Urothelium cell line (cell line): ENCODE measurements at regions not wholly inside any gene's neighbourhood (a gene's known extent, or its start where the extent isn't known, plus 50 kb on each side); places are given as distances from the start of the nearest gene placed in this dataset.

Source experiments
- DNase-seq: peaks from one replicate; pipeline ENCODE4 v3.0.0; 2011; ENCODE audit warnings: low spot score, mixed read lengths
- FAIRE-seq: peaks from 2 replicates; lab custom pipeline; 2011; peaks lifted over from hg19 to GRCh38; lab: Jason Lieb, UNC

GRCh38 chr17:6325741-6326140 lies 109.2 kb downstream of the AIPL1 start:
- no peak for DNase-seq
- FAIRE-seq = no peak

- DNase-seq (no peak), FAIRE-seq (no peak)
Measured at GRCh38 chr17:6325051-6325450, 109.9 kb downstream of the AIPL1 start.

GRCh38 chr17:6323626-6324356 lies 111.1 kb downstream of the AIPL1 start:
- DNase-seq (no peak), FAIRE-seq (no peak)

- no peak for DNase-seq
- FAIRE-seq = no peak
Measured at GRCh38 chr17:6322316-6322715, 112.6 kb downstream of the AIPL1 start.

- no peak for DNase-seq
- no peak for FAIRE-seq
Measured at GRCh38 chr17:6314311-6314710, 120.6 kb downstream of the AIPL1 start.

GRCh38 chr17:6313835-6314234 lies 121.1 kb downstream of the AIPL1 start:
- FAIRE-seq (no peak), DNase-seq (no peak)

GRCh38 chr17:6306820-6307219 lies 128.1 kb downstream of the AIPL1 start:
- DNase-seq (no peak), FAIRE-seq (no peak)

GRCh38 chr17:6305613-6306360 lies 129.1 kb downstream of the AIPL1 start:
- FAIRE-seq (no peak), DNase-seq (no peak)

- DNase-seq (no peak), FAIRE-seq (no peak)
Measured at GRCh38 chr17:6304894-6305612, 129.9 kb downstream of the AIPL1 start.

- peak; percentile 49 for DNase-seq
- no peak for FAIRE-seq
Measured at GRCh38 chr17:6303664-6304063, 131.3 kb downstream of the AIPL1 start.

GRCh38 chr17:6299275-6299674 lies 135.6 kb downstream of the AIPL1 start:
- FAIRE-seq (no peak), DNase-seq (no peak)

GRCh38 chr17:6297960-6298359 lies 137.0 kb downstream of the AIPL1 start:
- no peak for FAIRE-seq
- DNase-seq = no peak

GRCh38 chr17:6297119-6297518 lies 137.8 kb downstream of the AIPL1 start:
- FAIRE-seq = no peak

GRCh38 chr17:6290488-6291196 lies 144.3 kb downstream of the AIPL1 start:
- DNase-seq = no peak
- no peak for FAIRE-seq

More at GRCh38 chr17:6297119-6297518, 137.8 kb downstream of the AIPL1 start:
- no peak for DNase-seq

GRCh38 chr17:6286233-6286632 lies 148.7 kb downstream of the AIPL1 start:
- DNase-seq (no peak), FAIRE-seq (no peak)

- DNase-seq (no peak), FAIRE-seq (no peak)
Measured at GRCh38 chr17:6285486-6285885, 149.4 kb downstream of the AIPL1 start.

GRCh38 chr17:6279659-6280058 lies 155.3 kb downstream of the AIPL1 start:
- DNase-seq (peak; percentile 20), FAIRE-seq (no peak)

GRCh38 chr17:6278376-6278775 lies 156.5 kb downstream of the AIPL1 start:
- no peak for FAIRE-seq
- no peak for DNase-seq

GRCh38 chr17:6276711-6277110 lies 158.2 kb downstream of the AIPL1 start:
- DNase-seq (no peak), FAIRE-seq (no peak)

- DNase-seq (no peak), FAIRE-seq (no peak)
Measured at GRCh38 chr17:6274310-6274709, 160.6 kb downstream of the AIPL1 start.

- no peak for FAIRE-seq
- DNase-seq = peak; percentile 56
Measured at GRCh38 chr17:6269478-6269877, 165.4 kb downstream of the AIPL1 start.
